GM18951 (cell line): ENCODE measurements at regions not wholly inside any gene's neighbourhood (a gene's known extent, or its start where the extent isn't known, plus 50 kb on each side); places are given as distances from the start of the nearest gene placed in this dataset.

Experiments
- POLR2A ChIP-seq: IDR thresholded peaks from 4 replicates; pipeline ENCODE4 v1.6.1; 2011; ENCODE audit warnings: mild to moderate bottlenecking; ENCODE audit not compliant: insufficient read length, insufficient read depth; ENCODE audit errors: extremely low read depth
- in situ Hi-C: fragments of 300-500 bp; cut with MboI; formaldehyde crosslinking; loops from one replicate; pipeline ENCODE4 v1.12.0; 2022; ENCODE audit warnings: low sequenced_read_pairs, mixed read lengths, inconsistent platforms; ENCODE audit not compliant: unreplicated experiment

- no peak for TF ChIP-seq POLR2A
- in situ Hi-C loops: no loop called here
Observed at GRCh38 chr11:56898856-56899255, 89.9 kb upstream of the OR5AK2 start.

- in situ Hi-C loops: no loop called here
- no peak for TF ChIP-seq POLR2A
Observed at GRCh38 chr11:56890584-56891305, 98.0 kb upstream of the OR5AK2 start.

GRCh38 chr11:56889986-56890385 is 98.7 kb upstream of the OR5AK2 start:
- no peak for TF ChIP-seq POLR2A
- in situ Hi-C loops: no loop called here

GRCh38 chr11:56887940-56888339 is 100.8 kb upstream of the OR5AK2 start:
- in situ Hi-C loops: no loop called here
- no peak for TF ChIP-seq POLR2A

- TF ChIP-seq POLR2A: no peak
- in situ Hi-C loops: no loop called here
Observed at GRCh38 chr11:56886455-56886854, 102.3 kb upstream of the OR5AK2 start.

- no peak for TF ChIP-seq POLR2A
- in situ Hi-C loops: no loop called here
Observed at GRCh38 chr11:56885854-56886253, 102.9 kb upstream of the OR5AK2 start.

GRCh38 chr11:56885177-56885576 is 103.5 kb upstream of the OR5AK2 start:
- in situ Hi-C loops: no loop called here
- TF ChIP-seq POLR2A: no peak

GRCh38 chr11:56883371-56883987 is 105.2 kb upstream of the OR5AK2 start:
- TF ChIP-seq POLR2A: no peak
- in situ Hi-C loops: no loop called here

GRCh38 chr11:56876621-56877275 is 112.0 kb upstream of the OR5AK2 start:
- in situ Hi-C loops: no loop called here
- no peak for TF ChIP-seq POLR2A

GRCh38 chr11:56855217-56855616 is 106.7 kb upstream of the OR9G4 start:
- no peak for TF ChIP-seq POLR2A
- in situ Hi-C loops: no loop called here

GRCh38 chr11:56852131-56852530 is 103.6 kb upstream of the OR9G4 start:
- no peak for TF ChIP-seq POLR2A
- in situ Hi-C loops: no loop called here

- in situ Hi-C loops: loop anchor here (10.0 kb wide), 1 partner anchor 395 kb away; no protein-coding TSS in a partner anchor
Observed at GRCh38 chr11:56849852-56850251, 101.4 kb upstream of the OR9G4 start.

GRCh38 chr11:56849250-56849649 is 100.8 kb upstream of the OR9G4 start:
- no peak for TF ChIP-seq POLR2A
- in situ Hi-C loops: loop anchor here (10.0 kb wide), 1 partner anchor 396 kb away; no protein-coding TSS in a partner anchor

More at GRCh38 chr11:56849852-56850251, 101.4 kb upstream of the OR9G4 start:
- no peak for TF ChIP-seq POLR2A
